IMR-90 (cell line): ENCODE measurements at regions not wholly inside any gene's neighbourhood (a gene's known extent, or its start where the extent isn't known, plus 50 kb on each side); places are given as distances from the start of the nearest gene placed in this dataset.

Experiments
- ATAC-seq: fragments of 200-7000 bp; cut with Tn5 transposase; 2 replicates; pipeline ENCODE4 v1.9.1; 2020; ENCODE audit warnings: low read depth, mild to moderate bottlenecking, moderate library complexity
- BruUV-seq: library from RNA; stranded (reverse); fragments of 400-500 nt; replicated peaks from 2 replicates; lab custom pipeline; 2021; lab: Mats Ljungman, UMichigan
- CTCF ChIA-PET: fragments of 300-600 bp; formaldehyde crosslinking; extraction: SDS; loops from one replicate; lab custom pipeline; 2021; ENCODE audit warnings: antibody characterized with exemption; lab: Yijun Ruan, JAX
- POLR2A ChIA-PET: fragments of 300-600 bp; sonication (Branson Sonifier 250); formaldehyde crosslinking; loops from one replicate; lab custom pipeline; 2022; ENCODE audit warnings: antibody characterized with exemption; ENCODE audit not compliant: unreplicated experiment; lab: Charles Lee
- DNase-seq: peaks from one replicate; pipeline ENCODE4 v3.0.0; 2013
- H2AFZ ChIP-seq: replicated peaks from 2 replicates; pipeline ENCODE3; 2013; ENCODE audit warnings: low read length, mild to moderate bottlenecking; ENCODE audit not compliant: poor library complexity
- H2AK5ac ChIP-seq: 2 replicates; pipeline ENCODE4 v1.6.1; 2013; ENCODE audit warnings: low read depth, low read length, inconsistent platforms
- H2AK9ac ChIP-seq: replicated peaks from 2 replicates; pipeline ENCODE3; 2013; ENCODE audit warnings: mild to moderate bottlenecking, low read depth, low read length, moderate library complexity; ENCODE audit not compliant: poor library complexity
- H2BK120ac ChIP-seq: 2 replicates; pipeline ENCODE4 v1.6.1; 2013; ENCODE audit warnings: low read depth, low read length, inconsistent platforms
- H2BK15ac ChIP-seq: 3 replicates; pipeline ENCODE4 v1.6.1; 2013; ENCODE audit warnings: low read depth, low read length, inconsistent platforms
- H2BK20ac ChIP-seq: 2 replicates; pipeline ENCODE4 v1.6.1; 2013; ENCODE audit warnings: low read depth, mild to moderate bottlenecking, inconsistent platforms, low read length, moderate library complexity
- H2BK5ac ChIP-seq: 2 replicates; pipeline ENCODE4 v1.6.1; 2013; ENCODE audit warnings: mild to moderate bottlenecking, low read depth, low read length, inconsistent platforms; ENCODE audit not compliant: poor library complexity, severe bottlenecking
- H3K14ac ChIP-seq: replicated peaks from 2 replicates; pipeline ENCODE4 v1.6.1; 2013; ENCODE audit warnings: low read depth, low read length, inconsistent platforms
- H3K18ac ChIP-seq: 2 replicates; pipeline ENCODE4 v1.6.1; 2013; ENCODE audit warnings: low read depth, low read length, control low read depth
- H3K23ac ChIP-seq: 2 replicates; pipeline ENCODE4 v1.6.1; 2013; ENCODE audit warnings: low read depth, low read length, inconsistent platforms
- H3K27ac ChIP-seq: 2 replicates; pipeline ENCODE4 v1.5.1; 2013; ENCODE audit warnings: mild to moderate bottlenecking, control low read depth, low read length; ENCODE audit not compliant: insufficient read depth
- H3K27me3 ChIP-seq: 2 replicates; pipeline ENCODE4 v1.6.1; 2013; ENCODE audit warnings: low read length; ENCODE audit not compliant: control insufficient read depth, insufficient read depth
- H3K36me3 ChIP-seq: 2 replicates; pipeline ENCODE4 v1.6.1; 2013; ENCODE audit warnings: low read length, mixed read lengths; ENCODE audit not compliant: control insufficient read depth, insufficient read depth
- H3K4ac ChIP-seq: 2 replicates; pipeline ENCODE4 v1.6.1; 2013; ENCODE audit warnings: low read depth, low read length, inconsistent platforms
- H3K4me1 ChIP-seq: 2 replicates; pipeline ENCODE4 v1.6.1; 2013; ENCODE audit warnings: low read length, mixed read lengths; ENCODE audit not compliant: control insufficient read depth, insufficient read depth
- H3K4me2 ChIP-seq: 2 replicates; pipeline ENCODE4 v1.6.1; 2013; ENCODE audit warnings: low read depth, mild to moderate bottlenecking, control low read depth, low read length, moderate library complexity
- H3K4me3 ChIP-seq: 2 replicates; pipeline ENCODE4 v1.5.1; 2013; ENCODE audit warnings: low read depth, mild to moderate bottlenecking, control low read depth, low read length, moderate library complexity; ENCODE audit not compliant: insufficient read depth
- H3K56ac ChIP-seq: 2 replicates; pipeline ENCODE4 v1.6.1; 2013; ENCODE audit warnings: low read length, inconsistent platforms; ENCODE audit not compliant: insufficient read depth; ENCODE audit errors: extremely low read depth
- H3K79me1 ChIP-seq, 2 experiments: 2 replicates each; pipeline ENCODE4 v1.6.1; 2013; ENCODE audit warnings: low read length in 2 of 2, inconsistent platforms in 1 of 2, low read depth in 1 of 2
- H3K9ac ChIP-seq: 2 replicates; pipeline ENCODE4 v1.6.1; 2013; ENCODE audit warnings: low read depth, low read length, control low read depth
- H3K9me1 ChIP-seq: 2 replicates; pipeline ENCODE4 v1.6.1; 2013; ENCODE audit warnings: low read length, inconsistent platforms; ENCODE audit not compliant: insufficient read depth
- H3K9me3 ChIP-seq: 2 replicates; pipeline ENCODE4 v1.6.1; 2013; ENCODE audit warnings: low read length; ENCODE audit not compliant: control insufficient read depth, insufficient read depth
- H4K20me1 ChIP-seq: 2 replicates; pipeline ENCODE4 v1.6.1; 2013; ENCODE audit warnings: low read length, inconsistent platforms; ENCODE audit not compliant: insufficient read depth
- H4K5ac ChIP-seq: 2 replicates; pipeline ENCODE4 v1.6.1; 2013; ENCODE audit warnings: mild to moderate bottlenecking, low read depth, low read length, control low read depth
- H4K8ac ChIP-seq, 2 experiments: 2 replicates each; pipeline ENCODE4 v1.6.1; 2013; ENCODE audit warnings: low read depth in 2 of 2, low read length in 2 of 2, control low read depth in 1 of 2, inconsistent platforms in 1 of 2
- H4K91ac ChIP-seq: 2 replicates; pipeline ENCODE4 v1.6.1; 2013; ENCODE audit warnings: low read depth, low read length, inconsistent platforms; ENCODE audit not compliant: insufficient read depth
- CTCF ChIP-seq: conservative IDR thresholded peaks from 2 replicates; pipeline ENCODE4 v1.5.1; 2012; ENCODE audit warnings: mild to moderate bottlenecking, low read depth, low read length, improper control_type of control experiment
- FOS ChIP-seq: fragments of 150-350 bp; IDR thresholded peaks from 2 replicates; pipeline ENCODE4 v1.6.1; 2016; ENCODE audit warnings: low read depth, low read length
- MAZ ChIP-seq: IDR thresholded peaks from 2 replicates; pipeline ENCODE4 v1.6.1; 2012; ENCODE audit warnings: low read depth, mild to moderate bottlenecking, low read length, improper control_type of control experiment, moderate library complexity, borderline replicate concordance
- MXI1 ChIP-seq: IDR thresholded peaks from 2 replicates; pipeline ENCODE4 v1.6.1; 2012; ENCODE audit warnings: low read depth, mild to moderate bottlenecking, low read length, moderate library complexity, borderline replicate concordance
- RFX5 ChIP-seq: IDR thresholded peaks from 2 replicates; pipeline ENCODE4 v1.8.0; 2012; ENCODE audit warnings: low read depth, mild to moderate bottlenecking, low read length, moderate library complexity
- SMC3 ChIP-seq: fragments of 150-350 bp; IDR thresholded peaks from 2 replicates; pipeline ENCODE4 v1.6.1; 2016; ENCODE audit warnings: low read depth, mild to moderate bottlenecking, antibody characterized with exemption, low read length, moderate library complexity
- USF2 ChIP-seq: fragments of 150-350 bp; IDR thresholded peaks from 2 replicates; pipeline ENCODE4 v1.6.1; 2017; ENCODE audit warnings: mild to moderate bottlenecking, antibody characterized with exemption, low read length, low read depth
- WGBS, 2 experiments: methylation state at CpG; one replicate each; pipeline versions ENCODE4 v1.1.5 to v1.1.7; 2013; ENCODE audit warnings: missing lambda C conversion rate in 2 of 2; ENCODE audit not compliant: insufficient read length in 1 of 2; ENCODE audit errors: extremely low coverage in 2 of 2; 5-methylcytosine and 5-hydroxymethylcytosine counted together
- dilution Hi-C: fragments of 300-500 bp; cut with HindIII; formaldehyde crosslinking; loops from one replicate; pipeline ENCODE4 v1.14.3; 2018; ENCODE audit warnings: low sequenced_read_pairs; ENCODE audit not compliant: unreplicated experiment
- in situ Hi-C: fragments of 300-500 bp; cut with MboI; formaldehyde crosslinking; loops from 3 replicates; pipeline ENCODE4 v1.14.3; 2019; ENCODE audit warnings: low sequenced_read_pairs, inconsistent platforms, mixed read lengths
- intact Hi-C: fragments of 100-400 bp; cut with micrococcal nuclease; formaldehyde crosslinking; loops from 2 replicates; pipeline ENCODE4 v1.10.0; 2022

- no peak overlapping the region for H4K5ac ChIP-seq
- H3K23ac ChIP-seq, result no peak overlapping the region
- H3K14ac ChIP-seq, result no peak overlapping the region
- no peak overlapping the region for H3K4me3 ChIP-seq
- H3K9me3 ChIP-seq, result peaks cover 22% of the 10 kb centered on the region
- no peak overlapping the region for H3K4ac ChIP-seq
- H2BK5ac ChIP-seq, result no peak overlapping the region
- DNase-seq (no peak), ATAC-seq (no peak)
- dilution Hi-C loops, result no loop called here
- H2BK120ac ChIP-seq, result no peak overlapping the region
- no peak overlapping the region for H3K4me2 ChIP-seq
- ChIA-PET CTCF (no interaction called here), POLR2A (no interaction called here)
- H2AK9ac ChIP-seq, result no peak overlapping the region
- TF ChIP-seq RFX5 (no peak), USF2 (no peak), MAZ (no peak), MXI1 (no peak), SMC3 (no peak), CTCF (no peak), FOS (no peak)
- no peaks in the 10 kb centered on the region for H4K20me1 ChIP-seq
- H2BK15ac ChIP-seq, result no peak overlapping the region
- intact Hi-C loops, result no loop called here
- no peak overlapping the region for H2AFZ ChIP-seq
- no peak overlapping the region for H2BK20ac ChIP-seq
- H3K18ac ChIP-seq, result no peak overlapping the region
- H2AK5ac ChIP-seq, result no peak overlapping the region
- no peaks in the 10 kb centered on the region for H3K4me1 ChIP-seq
- H3K56ac ChIP-seq, result no peak overlapping the region
- no peaks in the 10 kb centered on the region for H3K9me1 ChIP-seq
- H3K9ac ChIP-seq, result no peak overlapping the region
- no peak overlapping the region for H4K91ac ChIP-seq
- H4K8ac ChIP-seq, result no peak overlapping the region
- no TSS peak for BruUV-seq
- H3K27ac ChIP-seq, result no peak overlapping the region
- H3K27me3 ChIP-seq, result no peaks in the 10 kb centered on the region
- H3K36me3 ChIP-seq, result no peaks in the 10 kb centered on the region
- in situ Hi-C loops, result no loop called here
- no peaks in the 10 kb centered on the region for H3K79me1 ChIP-seq
- WGBS, 2 experiments, result no CpG with 5 or more reads among the region's 6 CpGs
Observed at GRCh38 chr11:134683860-134684259, 271.8 kb upstream of the B3GAT1 start.
